ENCODE measurements at regions not wholly inside any gene's neighbourhood (a gene's known extent, or its start where the extent isn't known, plus 50 kb on each side); places are given as distances from the start of the nearest gene placed in this dataset.

DNA sequence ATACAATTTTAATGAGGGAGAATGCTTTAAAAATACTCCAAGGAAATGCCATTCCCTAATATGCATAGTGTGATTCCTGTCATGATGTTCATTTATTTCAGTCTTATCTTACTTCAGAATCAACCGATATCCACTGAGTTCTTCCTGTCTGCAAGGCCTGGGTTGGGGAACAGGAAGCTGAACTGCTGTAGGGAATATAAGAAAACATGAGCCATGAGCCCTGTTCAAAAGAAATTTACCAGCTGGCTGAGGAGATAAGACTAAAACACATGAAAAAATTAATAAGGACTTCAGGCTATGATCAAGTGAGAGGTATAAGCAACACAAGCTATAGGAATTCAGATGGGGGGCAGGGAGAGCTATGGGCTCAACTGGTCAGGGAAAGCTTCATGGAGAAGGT is 184.7 kb downstream of the PLPP4 start:
- DNase-seq (ENCODE audit: low spot score) = no peak
- H3K4me3 ChIP-seq = no peak overlapping the region
- no peak overlapping the region for H3K27ac ChIP-seq

DNA sequence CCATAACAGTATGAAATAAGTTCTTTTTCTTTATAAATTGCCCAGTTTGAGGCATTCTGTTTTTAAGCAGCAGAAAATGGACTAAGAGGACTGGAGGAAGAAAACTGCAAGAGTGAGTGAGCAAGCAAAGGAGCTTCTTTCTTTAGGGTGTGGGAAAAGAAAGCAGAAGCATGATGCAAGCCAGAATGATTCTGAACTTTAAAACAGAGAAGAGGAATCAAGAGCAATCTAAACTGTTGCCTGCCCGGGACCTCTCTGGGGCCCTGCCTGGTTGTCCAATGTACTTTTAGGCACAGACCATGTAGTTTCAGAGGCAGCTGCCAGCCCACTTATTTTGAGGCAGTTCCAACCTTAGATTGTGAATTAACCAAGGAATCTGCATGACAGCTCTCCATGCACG is 186.3 kb downstream of the PLPP4 start:
- TF ChIP-seq, protein P1, sequence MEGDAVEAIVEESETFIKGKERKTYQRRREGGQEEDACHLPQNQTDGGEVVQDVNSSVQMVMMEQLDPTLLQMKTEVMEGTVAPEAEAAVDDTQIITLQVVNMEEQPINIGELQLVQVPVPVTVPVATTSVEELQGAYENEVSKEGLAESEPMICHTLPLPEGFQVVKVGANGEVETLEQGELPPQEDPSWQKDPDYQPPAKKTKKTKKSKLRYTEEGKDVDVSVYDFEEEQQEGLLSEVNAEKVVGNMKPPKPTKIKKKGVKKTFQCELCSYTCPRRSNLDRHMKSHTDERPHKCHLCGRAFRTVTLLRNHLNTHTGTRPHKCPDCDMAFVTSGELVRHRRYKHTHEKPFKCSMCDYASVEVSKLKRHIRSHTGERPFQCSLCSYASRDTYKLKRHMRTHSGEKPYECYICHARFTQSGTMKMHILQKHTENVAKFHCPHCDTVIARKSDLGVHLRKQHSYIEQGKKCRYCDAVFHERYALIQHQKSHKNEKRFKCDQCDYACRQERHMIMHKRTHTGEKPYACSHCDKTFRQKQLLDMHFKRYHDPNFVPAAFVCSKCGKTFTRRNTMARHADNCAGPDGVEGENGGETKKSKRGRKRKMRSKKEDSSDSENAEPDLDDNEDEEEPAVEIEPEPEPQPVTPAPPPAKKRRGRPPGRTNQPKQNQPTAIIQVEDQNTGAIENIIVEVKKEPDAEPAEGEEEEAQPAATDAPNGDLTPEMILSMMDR (IDR thresholded peaks at IDR 0.05) = no peak
- DNase-seq (ENCODE audit: low spot score) = no peak
- Histone ChIP-seq H3K27ac (no peak overlapping the region), H3K4me3 (no peak overlapping the region)

More for the DNA sequence above, 184.7 kb downstream of the PLPP4 start:
- TF ChIP-seq, protein P1 (IDR thresholded peaks at IDR 0.05) = no peak

DNA sequence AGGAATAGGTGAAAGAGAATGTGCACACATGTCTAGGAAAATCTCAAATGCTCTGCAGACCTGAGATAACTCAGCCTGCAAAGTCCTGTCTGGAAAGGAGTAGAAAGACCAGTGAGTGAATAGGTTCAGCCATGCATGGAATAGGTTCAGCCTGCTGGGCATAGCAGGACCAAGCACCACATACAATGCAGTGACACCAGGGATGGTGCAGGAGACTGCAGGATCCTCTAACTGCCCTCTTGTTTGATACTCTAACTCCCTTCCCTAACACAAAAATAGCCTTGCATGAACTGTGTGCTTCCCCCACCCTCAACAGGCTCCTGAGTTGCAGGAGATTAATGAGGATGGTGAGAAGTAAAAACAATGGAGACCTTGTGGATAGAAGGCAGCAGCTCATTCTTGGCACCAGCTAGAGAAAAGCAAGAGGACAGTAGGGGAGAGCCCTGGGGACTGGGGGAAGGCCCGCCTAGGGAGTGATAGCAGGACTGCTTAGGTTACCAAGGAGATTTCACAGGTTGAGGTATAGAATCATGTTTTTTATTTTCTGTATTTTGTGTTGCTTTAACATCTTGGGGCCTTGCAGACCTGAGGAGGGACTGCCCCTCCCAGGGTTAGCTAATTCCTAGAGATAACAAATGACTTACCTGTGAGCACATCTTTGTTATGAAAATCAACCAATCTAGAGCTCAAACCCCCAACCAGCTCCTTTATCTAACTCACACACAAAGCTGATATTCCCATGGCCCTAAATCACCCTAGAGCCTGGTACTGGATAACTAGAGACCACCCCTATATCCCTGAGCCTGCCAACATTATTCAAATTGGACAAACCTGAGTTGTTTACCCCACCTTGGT is 187.8 kb downstream of the PLPP4 start:
- DNase-seq (ENCODE audit: low spot score) = no peak
- TF ChIP-seq, protein P1 (IDR thresholded peaks at IDR 0.05) = no peak
- no peak overlapping the region for H3K27ac ChIP-seq
- H3K4me3 ChIP-seq = no peak overlapping the region

DNA sequence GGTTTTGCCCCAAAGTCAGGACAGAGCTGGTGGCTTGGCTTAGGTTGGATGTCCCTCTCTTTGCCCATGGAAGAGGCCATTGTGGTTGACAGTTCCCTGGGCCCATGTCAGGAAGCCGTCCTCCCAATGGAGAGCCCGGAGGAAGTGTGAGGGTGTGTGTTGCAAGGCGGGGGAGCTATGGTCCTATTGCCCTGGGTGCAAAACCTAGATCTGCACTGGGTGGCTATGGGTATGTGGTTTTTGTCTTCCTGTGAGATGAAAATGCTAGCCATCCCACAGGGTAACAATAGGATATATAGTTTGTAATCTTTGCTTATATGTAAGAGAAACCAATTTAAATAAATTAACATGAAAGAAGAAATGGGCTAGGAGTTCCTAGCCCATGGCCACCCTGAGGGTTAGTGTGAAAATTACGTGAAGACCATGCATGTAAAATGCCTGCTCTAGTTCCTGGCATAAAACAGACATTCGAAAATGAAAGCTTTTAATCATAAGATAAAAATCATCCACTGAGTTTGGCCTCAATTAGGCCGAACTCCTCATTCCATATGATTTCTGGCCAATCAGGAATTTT is 189.2 kb downstream of the PLPP4 start:
- TF ChIP-seq, protein P1 (IDR thresholded peaks at IDR 0.05) = no peak
- no peak overlapping the region for H3K27ac ChIP-seq
- no peak for DNase-seq (ENCODE audit: low spot score)
- H3K4me3 ChIP-seq = no peak overlapping the region

DNA sequence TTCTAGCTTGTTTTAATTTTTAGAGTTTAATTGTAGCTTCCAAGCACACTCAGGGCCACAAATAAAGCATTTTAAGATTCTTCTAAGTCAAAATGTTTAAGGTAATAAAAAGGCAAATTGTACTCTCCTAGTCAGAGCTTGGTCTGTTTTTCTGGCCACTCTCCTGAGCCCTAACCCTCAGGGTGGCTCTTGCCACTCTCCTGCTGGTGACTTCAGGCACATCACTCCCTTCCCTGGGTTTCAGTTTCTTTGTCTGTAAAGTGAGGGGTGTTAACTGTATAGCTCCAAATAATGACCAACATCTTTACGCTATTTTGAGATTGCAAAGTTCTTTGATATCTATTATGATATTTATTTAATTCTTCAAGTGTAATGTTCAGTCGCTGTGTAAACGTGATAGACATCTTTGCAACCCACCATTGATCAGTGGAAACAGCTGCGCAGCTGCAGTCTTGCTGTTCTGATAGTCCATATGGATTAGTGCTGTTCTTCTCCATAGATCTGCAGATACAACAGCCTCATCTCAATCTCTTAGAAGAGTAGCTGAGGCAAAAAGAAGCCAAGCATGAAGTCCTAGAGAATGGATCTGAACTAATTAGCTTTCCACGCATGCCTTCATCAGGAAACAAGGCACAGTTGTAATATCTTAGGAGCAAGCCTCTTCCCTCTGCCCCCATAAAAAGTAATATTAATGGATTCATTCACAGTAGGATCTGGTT is 189.9 kb downstream of the PLPP4 start:
- Histone ChIP-seq H3K4me3 (no peak overlapping the region), H3K27ac (no peak overlapping the region)
- TF ChIP-seq, protein P1 (IDR thresholded peaks at IDR 0.05) = no peak
- no peak for DNase-seq (ENCODE audit: low spot score)

DNA sequence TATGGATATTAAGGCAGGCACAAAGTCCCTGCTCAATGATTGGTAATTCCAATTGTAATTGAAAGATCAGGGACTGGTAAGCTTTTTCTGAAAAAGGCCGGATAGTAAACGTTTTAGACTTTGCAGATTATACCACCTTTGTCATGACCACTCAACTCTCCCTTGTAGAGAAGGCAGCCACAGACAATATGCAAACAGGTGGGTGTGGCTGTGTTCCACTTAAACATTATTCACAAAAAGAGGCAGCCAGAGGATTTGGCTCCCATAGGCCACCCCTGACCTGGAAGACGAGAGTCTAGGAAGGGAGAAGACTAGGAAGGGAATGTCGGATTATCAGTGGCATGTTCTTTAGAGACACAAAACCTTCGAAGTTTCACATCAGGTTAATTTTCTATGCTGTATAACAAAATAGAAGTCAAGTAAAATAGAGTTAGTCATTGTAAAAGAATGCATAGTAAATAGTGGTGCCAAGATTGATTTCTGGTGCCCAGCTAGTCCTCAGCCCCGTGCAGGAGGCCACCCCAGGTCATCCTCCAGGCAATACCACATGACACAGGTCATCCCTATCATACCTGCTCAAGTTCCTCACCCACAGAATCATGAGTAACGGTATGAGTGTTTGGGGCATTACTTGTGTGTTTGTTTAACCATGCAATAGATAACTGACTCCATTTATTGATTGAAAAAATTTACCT is 193.8 kb downstream of the PLPP4 start:
- Histone ChIP-seq H3K27ac (no peak overlapping the region), H3K4me3 (no peak overlapping the region)
- TF ChIP-seq, protein P1 (IDR thresholded peaks at IDR 0.05) = no peak
- no peak for DNase-seq (ENCODE audit: low spot score)

Measured in coronary artery (tissue), 2 donors.